HFFc6 (cell line): ENCODE measurements at regions not wholly inside any gene's neighbourhood (a gene's known extent, or its start where the extent isn't known, plus 50 kb on each side); places are given as distances from the start of the nearest gene placed in this dataset.

Experiments
- DNase-seq: peaks from one replicate; pipeline ENCODE4 v3.0.0-alpha.2; 2018
- H3K27ac Mint-ChIP-seq: 2 replicates; pipeline ENCODE4 v1.8.0; 2020; ENCODE audit warnings: mild to moderate bottlenecking, mixed read lengths
- H3K27me3 Mint-ChIP-seq: 2 replicates; pipeline ENCODE4 v1.8.0; 2021; ENCODE audit warnings: mild to moderate bottlenecking, moderate library complexity, mixed read lengths; ENCODE audit not compliant: insufficient read depth
- H3K36me3 Mint-ChIP-seq: 2 replicates; pipeline ENCODE4 v1.8.0; 2021; ENCODE audit warnings: low read depth, mixed read lengths
- H3K4me1 Mint-ChIP-seq: 2 replicates; pipeline ENCODE4 v1.8.0; 2020; ENCODE audit warnings: low read depth, mixed read lengths
- H3K4me3 Mint-ChIP-seq: 2 replicates; pipeline ENCODE4 v1.8.0; 2020; ENCODE audit warnings: mild to moderate bottlenecking, moderate library complexity, mixed read lengths
- H3K9me3 Mint-ChIP-seq: 2 replicates; pipeline ENCODE4 v1.8.0; 2020; ENCODE audit warnings: mild to moderate bottlenecking, mixed read lengths
- CTCF ChIP-seq: fragments of 200-600 bp; sonication (generic); IDR thresholded peaks from 2 replicates; pipeline ENCODE4 v1.5.0; 2021; ENCODE audit warnings: antibody characterized with exemption, mild to moderate bottlenecking

DNA sequence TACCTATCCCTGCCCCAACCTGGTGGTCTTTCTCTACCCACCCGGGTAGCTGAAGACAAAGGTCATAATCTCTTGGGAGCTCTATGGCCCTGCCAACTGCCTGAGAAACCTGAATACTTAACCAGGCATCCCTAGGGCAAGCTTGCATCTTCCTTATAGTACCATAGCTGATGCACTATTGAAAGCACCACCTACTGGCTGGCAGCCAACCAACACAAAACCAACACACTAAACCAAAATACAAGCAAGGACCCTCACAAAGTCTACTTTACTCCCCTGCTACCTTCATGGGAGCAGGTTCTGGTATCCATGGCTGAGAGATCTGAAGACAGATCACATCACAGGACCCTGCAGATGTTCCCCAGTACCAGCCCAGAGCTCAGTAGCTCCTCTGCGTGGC lies 171.8 kb upstream of the TAS2R1 start:
- H3K9me3 Mint-ChIP-seq: no peaks in the 10 kb centered on the region
- no peaks in the 10 kb centered on the region for H3K4me1 Mint-ChIP-seq
- no peak for TF ChIP-seq CTCF
- DNase-seq: no peak
- H3K27ac Mint-ChIP-seq: no peak overlapping the region
- H3K36me3 Mint-ChIP-seq: peaks cover 4% of the 10 kb centered on the region; the same call in 1 of the 2 replicates
- peaks cover 1% of the 10 kb centered on the region; the same call in 1 of the 2 replicates for H3K27me3 Mint-ChIP-seq
- no peak overlapping the region for H3K4me3 Mint-ChIP-seq

DNA sequence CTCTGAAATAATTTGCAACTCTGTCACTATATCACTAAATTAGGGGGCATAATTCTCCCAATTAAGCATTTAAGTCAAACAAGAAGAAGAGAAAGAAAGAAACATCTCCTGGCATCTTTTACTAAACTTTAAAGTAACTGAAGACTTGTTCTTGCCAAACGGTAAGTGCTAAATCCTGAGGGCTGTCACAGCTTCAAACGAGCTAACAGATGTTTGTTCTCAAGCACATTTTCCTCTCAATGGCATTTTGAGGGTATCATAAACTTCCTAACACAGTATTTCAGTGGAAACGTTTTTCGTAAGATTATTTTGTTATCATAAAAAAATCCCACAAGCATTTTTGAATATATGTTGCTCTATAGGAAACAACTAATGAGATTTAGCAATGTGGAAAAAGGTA lies 169.5 kb upstream of the TAS2R1 start:
- no peak for DNase-seq
- Mint-ChIP-seq H3K4me3 (no peak overlapping the region), H3K9me3 (no peaks in the 10 kb centered on the region), H3K4me1 (no peaks in the 10 kb centered on the region), H3K36me3 (peaks cover 4% of the 10 kb centered on the region; the same call in 1 of the 2 replicates), H3K27ac (no peak overlapping the region), H3K27me3 (peaks cover 6% of the 10 kb centered on the region)
- TF ChIP-seq CTCF: no peak

DNA sequence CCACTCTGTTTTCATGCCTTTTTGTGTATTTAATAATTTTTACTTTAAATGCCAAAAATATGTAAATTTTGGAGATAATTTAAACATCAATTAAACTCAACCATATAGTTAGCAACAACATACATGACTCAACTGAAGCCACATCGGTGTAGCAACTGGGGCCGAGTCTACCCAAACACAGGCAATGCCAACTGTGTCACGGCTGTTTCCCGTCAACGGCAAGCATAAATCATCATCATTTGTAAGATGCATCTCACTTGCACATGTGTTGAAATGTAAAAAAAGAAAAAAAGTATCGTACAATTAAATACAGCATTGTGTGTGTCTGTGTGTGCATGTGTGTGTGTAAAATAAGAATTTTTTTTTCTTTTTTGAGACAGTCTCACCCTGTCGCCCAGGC lies 160.1 kb upstream of the TAS2R1 start:
- Mint-ChIP-seq H3K27ac (no peak overlapping the region), H3K4me1 (peaks cover 7% of the 10 kb centered on the region; the same call in 1 of the 2 replicates), H3K27me3 (no peaks in the 10 kb centered on the region; the same call in 1 of the 2 replicates), H3K36me3 (no peaks in the 10 kb centered on the region), H3K9me3 (no peaks in the 10 kb centered on the region), H3K4me3 (no peak overlapping the region)
- no peak for TF ChIP-seq CTCF
- DNase-seq: no peak

- no peak for DNase-seq
- H3K27me3 Mint-ChIP-seq: no peaks in the 10 kb centered on the region; the same call in 1 of the 2 replicates
Measured at GRCh38 chr5:9789777-9790176, 159.6 kb upstream of the TAS2R1 start.

DNA sequence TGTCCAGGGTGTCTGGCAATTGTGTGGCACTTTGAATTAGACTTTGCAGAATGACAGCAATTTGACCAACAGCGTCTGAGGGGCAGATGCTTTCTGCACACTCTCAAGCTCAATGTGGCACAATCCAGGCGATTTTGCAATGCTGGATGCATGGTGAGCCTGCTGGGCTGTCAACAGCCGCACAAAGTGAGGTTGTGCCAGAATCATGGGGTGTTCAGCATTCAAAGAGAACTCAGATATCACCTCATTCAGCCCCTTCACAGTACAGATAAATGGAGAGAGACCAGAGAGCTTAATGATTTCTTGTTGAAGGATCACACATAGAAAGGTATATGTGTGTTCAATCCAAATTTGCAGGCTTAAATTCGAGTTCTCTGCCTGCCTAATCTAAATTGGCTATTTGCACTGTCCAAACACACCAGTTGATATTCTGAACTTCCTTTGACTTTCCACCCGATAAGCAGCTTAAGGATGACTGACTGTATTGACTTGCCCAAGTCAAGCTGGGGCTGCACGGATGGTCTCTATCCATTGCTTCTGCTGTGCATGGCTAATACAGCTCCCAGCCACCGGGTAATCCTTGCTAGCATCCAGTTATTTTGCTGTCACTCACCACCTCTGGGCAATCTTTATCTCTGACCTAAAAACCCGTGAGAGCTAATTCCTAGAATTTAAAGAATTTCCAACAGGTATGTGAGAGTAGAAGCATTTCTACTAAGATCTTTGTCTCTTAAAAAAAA lies 157.9 kb upstream of the TAS2R1 start:
- Mint-ChIP-seq H3K27me3 (no peaks in the 10 kb centered on the region; the same call in 1 of the 2 replicates), H3K27ac (no peak overlapping the region), H3K36me3 (no peaks in the 10 kb centered on the region), H3K4me1 (peaks cover 10% of the 10 kb centered on the region), H3K9me3 (no peaks in the 10 kb centered on the region), H3K4me3 (no peak overlapping the region)
- no peak for TF ChIP-seq CTCF
- no peak for DNase-seq

More at GRCh38 chr5:9789777-9790176, 159.6 kb upstream of the TAS2R1 start:
- Mint-ChIP-seq H3K36me3 (no peaks in the 10 kb centered on the region), H3K9me3 (no peaks in the 10 kb centered on the region), H3K4me3 (no peak overlapping the region), H3K27ac (no peak overlapping the region), H3K4me1 (peaks cover 7% of the 10 kb centered on the region; the same call in 1 of the 2 replicates)
- no peak for TF ChIP-seq CTCF
